ENCODE measurements at regions not wholly inside any gene's neighbourhood (a gene's known extent, or its start where the extent isn't known, plus 50 kb on each side); places are given as distances from the start of the nearest gene placed in this dataset.

DNA sequence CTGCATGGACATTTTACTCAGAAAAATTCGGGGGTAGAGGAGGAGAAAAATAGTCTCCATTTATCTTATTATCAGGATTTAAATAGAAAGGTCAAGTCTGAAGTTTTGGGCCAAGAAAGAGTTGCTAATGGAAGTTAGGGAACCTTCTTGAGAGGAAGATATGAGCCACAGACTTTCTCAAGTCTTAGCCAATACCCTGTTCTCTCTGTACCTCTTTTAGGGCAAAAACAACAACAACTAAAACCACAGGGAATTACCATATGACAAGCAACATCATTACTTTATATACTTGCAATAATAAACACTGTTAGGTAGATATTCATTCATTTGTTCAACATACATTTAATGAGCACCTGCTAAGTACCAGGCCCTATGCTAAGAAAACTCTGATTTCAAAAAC lies 282.2 kb upstream of the CDH5 start:
- TF ChIP-seq, protein P1, sequence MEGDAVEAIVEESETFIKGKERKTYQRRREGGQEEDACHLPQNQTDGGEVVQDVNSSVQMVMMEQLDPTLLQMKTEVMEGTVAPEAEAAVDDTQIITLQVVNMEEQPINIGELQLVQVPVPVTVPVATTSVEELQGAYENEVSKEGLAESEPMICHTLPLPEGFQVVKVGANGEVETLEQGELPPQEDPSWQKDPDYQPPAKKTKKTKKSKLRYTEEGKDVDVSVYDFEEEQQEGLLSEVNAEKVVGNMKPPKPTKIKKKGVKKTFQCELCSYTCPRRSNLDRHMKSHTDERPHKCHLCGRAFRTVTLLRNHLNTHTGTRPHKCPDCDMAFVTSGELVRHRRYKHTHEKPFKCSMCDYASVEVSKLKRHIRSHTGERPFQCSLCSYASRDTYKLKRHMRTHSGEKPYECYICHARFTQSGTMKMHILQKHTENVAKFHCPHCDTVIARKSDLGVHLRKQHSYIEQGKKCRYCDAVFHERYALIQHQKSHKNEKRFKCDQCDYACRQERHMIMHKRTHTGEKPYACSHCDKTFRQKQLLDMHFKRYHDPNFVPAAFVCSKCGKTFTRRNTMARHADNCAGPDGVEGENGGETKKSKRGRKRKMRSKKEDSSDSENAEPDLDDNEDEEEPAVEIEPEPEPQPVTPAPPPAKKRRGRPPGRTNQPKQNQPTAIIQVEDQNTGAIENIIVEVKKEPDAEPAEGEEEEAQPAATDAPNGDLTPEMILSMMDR (conservative IDR thresholded peaks at IDR 0.05; ENCODE audit: low read depth, low read length): no peak
- TF ChIP-seq EZH2phosphoT487 (IDR thresholded peaks at IDR 0.05; ENCODE audit: borderline replicate concordance, low read length): no peak
